GM06990 (cell line): ENCODE measurements at regions not wholly inside any gene's neighbourhood (a gene's known extent, or its start where the extent isn't known, plus 50 kb on each side); places are given as distances from the start of the nearest gene placed in this dataset.

Experiments
- DNase-seq: peaks from one replicate; pipeline ENCODE4 v3.0.0-alpha.2; 2011; ENCODE audit not compliant: insufficient read length; ENCODE audit errors: extremely low read depth
- H3K27me3 ChIP-seq: replicated peaks from 2 replicates; pipeline ENCODE4 v1.6.0; 2011; ENCODE audit warnings: low read length; ENCODE audit not compliant: control insufficient read depth, insufficient read depth
- H3K36me3 ChIP-seq: 2 replicates; pipeline ENCODE4 v1.5.1; 2011; ENCODE audit warnings: low read length; ENCODE audit not compliant: control insufficient read depth, insufficient read depth
- H3K4me3 ChIP-seq: replicated peaks from 2 replicates; pipeline ENCODE4 v1.5.1; 2011; ENCODE audit warnings: low read depth, mild to moderate bottlenecking, control low read depth, low read length
- TF ChIP-seq, protein P1 (sequence below): IDR thresholded peaks from 2 replicates; pipeline ENCODE4 v1.5.1; 2011; ENCODE audit warnings: low read length, control low read depth, mild to moderate bottlenecking, inconsistent platforms; ENCODE audit not compliant: insufficient read depth, poor library complexity, severe bottlenecking

DNA sequence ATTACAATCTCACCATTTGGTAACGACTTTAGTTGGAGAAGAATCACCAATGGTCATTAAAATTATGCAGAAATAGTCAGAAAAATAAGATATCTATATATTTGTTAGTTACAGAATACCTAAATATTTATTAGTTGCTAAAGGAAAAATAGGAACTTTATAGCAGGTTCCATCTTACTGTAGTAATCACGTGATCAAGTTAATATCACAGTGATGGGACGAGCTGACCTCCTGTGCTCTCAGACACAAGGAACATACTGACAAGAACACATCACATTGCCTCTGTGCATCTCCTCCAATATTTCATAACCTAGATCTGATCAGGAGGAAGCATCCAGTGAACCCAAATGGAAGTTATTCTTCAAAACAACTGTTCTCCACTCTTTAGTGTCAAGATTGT is 215.3 kb downstream of the GALR1 start:
- H3K4me3 ChIP-seq = no peak overlapping the region
- H3K27me3 ChIP-seq = no peaks in the 10 kb centered on the region
- TF ChIP-seq, protein P1, sequence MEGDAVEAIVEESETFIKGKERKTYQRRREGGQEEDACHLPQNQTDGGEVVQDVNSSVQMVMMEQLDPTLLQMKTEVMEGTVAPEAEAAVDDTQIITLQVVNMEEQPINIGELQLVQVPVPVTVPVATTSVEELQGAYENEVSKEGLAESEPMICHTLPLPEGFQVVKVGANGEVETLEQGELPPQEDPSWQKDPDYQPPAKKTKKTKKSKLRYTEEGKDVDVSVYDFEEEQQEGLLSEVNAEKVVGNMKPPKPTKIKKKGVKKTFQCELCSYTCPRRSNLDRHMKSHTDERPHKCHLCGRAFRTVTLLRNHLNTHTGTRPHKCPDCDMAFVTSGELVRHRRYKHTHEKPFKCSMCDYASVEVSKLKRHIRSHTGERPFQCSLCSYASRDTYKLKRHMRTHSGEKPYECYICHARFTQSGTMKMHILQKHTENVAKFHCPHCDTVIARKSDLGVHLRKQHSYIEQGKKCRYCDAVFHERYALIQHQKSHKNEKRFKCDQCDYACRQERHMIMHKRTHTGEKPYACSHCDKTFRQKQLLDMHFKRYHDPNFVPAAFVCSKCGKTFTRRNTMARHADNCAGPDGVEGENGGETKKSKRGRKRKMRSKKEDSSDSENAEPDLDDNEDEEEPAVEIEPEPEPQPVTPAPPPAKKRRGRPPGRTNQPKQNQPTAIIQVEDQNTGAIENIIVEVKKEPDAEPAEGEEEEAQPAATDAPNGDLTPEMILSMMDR = no peak
- no peaks in the 10 kb centered on the region for H3K36me3 ChIP-seq
- no peak for DNase-seq

DNA sequence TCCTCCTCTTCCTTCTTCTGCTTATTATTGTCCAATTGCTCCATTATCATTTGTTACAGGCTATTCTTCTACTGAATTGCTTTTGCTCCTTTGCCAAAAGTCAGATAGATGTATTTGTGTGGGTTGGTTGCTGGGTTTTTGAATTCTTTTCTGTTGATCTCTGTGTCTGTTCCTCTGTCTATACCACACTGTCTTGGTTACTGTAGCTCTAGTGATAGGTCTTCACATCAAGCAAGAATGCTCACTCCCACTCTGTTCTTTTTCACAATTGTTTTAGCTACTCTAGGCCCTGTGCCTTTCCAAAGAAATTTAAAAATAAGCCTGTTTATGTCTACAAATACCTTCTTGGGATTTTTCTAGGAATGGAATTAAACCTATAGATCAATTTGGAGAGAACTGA is 217.2 kb downstream of the GALR1 start:
- Histone ChIP-seq H3K27me3 (no peaks in the 10 kb centered on the region), H3K36me3 (no peaks in the 10 kb centered on the region), H3K4me3 (no peak overlapping the region)
- TF ChIP-seq, protein P1 = no peak
- no peak for DNase-seq

DNA sequence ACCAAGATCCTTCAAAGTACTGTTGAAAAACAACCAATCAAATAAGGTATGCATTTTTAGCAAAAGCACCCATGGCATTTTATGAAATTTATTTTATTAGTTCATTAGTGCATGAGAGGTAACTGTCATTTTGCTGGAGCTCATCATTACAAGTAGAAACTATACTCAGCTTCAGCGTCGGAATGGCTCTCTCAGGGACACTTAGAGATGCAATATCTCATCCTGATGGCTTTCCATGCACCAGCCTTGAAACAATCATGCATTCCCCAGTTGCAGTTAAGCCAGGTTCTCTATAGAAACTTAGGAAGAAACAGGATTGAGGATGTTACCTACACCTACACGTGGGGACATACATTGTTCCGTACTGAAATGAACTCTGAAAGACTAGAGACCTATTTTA is 219.5 kb downstream of the GALR1 start:
- H3K27me3 ChIP-seq = no peaks in the 10 kb centered on the region; the same call in 1 of the 2 replicates
- TF ChIP-seq, protein P1 = no peak
- no peaks in the 10 kb centered on the region for H3K36me3 ChIP-seq
- H3K4me3 ChIP-seq = no peak overlapping the region
- DNase-seq = no peak

DNA sequence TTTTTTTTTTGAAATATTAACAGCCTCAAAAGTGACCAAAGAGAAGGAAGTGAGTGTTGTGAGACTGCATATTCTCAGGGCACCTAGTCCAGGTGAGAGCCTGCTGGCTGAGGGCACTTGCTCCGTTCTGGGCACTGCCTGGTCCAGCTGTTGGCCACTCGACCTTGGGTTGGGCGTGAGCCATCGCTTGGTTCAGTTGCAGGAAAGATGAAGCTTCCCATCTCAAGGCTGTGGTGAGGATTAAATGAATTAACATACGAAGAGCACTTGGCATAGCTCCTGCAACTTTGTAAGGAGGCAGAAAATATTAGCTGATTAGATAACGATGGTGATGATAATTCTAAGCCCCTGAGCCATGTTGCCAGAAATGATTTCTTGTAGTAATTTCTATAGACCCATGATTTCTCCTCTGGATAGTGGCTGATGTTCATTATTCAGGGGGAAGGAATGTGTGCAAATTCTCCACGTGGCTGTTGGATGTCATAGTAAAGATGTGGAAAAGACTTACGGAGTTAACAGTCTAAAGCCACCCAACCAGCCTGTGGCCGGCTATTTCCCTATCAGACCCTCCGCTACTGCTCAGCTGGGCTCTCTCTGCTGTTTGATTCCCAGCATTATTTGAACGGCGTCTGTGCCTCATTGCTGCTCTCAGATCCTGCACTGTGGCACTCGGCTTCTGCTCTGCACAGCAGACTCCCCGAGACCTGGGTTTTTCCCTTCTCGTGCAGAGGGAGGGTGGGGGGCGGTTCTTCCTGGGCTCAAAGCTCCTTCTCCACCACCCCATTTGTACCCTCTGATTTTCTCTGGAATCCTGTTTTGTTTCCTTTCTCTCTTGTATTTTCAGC is 221.1 kb downstream of the GALR1 start:
- Histone ChIP-seq H3K4me3 (no peak overlapping the region), H3K27me3 (no peaks in the 10 kb centered on the region; the same call in 1 of the 2 replicates), H3K36me3 (no peaks in the 10 kb centered on the region)
- TF ChIP-seq, protein P1 = no peak
- no peak for DNase-seq

DNA sequence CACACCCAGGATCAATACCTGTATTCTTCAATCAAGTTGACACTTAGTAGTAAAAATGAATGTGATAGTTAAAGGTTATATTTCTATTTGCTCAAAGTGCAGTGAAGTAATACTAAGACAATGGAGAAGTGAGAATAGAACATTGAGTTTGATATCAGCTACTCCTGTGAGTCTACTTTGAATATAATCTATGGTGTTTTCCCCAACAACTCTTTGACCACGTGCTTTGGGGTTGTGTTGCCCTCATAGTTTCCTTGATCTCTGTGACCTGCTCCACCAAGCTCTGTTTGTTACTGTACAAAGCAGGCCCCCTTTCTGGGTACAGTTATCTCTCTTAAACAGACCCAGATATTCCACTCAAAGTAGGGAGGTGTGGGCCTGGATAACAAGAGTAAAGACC is 222.9 kb downstream of the GALR1 start:
- no peaks in the 10 kb centered on the region for H3K36me3 ChIP-seq
- H3K27me3 ChIP-seq = no peaks in the 10 kb centered on the region; the same call in 1 of the 2 replicates
- TF ChIP-seq, protein P1 = no peak
- DNase-seq = no peak
- no peak overlapping the region for H3K4me3 ChIP-seq
